EH (cell line): ENCODE measurements at regions not wholly inside any gene's neighbourhood (a gene's known extent, or its start where the extent isn't known, plus 50 kb on each side); places are given as distances from the start of the nearest gene placed in this dataset.
"Not testable (repeated sequence)": the region's sequence is repeated elsewhere in the genome, so short reads cannot be mapped to it uniquely, and the experiment has no call there.

Experiments
- DNase-seq: peaks from one replicate; pipeline ENCODE4 v3.0.0-alpha.2; 2015; ENCODE audit warnings: low read depth

- peak; percentile 38 for DNase-seq
These were observed 56.3 kb upstream of the KRTAP5-11 start for GRCh38 chr11:71638801-71639519.

- DNase-seq: not testable (repeated sequence)
These were observed 56.8 kb upstream of the KRTAP5-11 start for GRCh38 chr11:71639520-71639849.

GRCh38 chr11:71639916-71640315 is 57.2 kb upstream of the KRTAP5-11 start:
- DNase-seq: not testable (repeated sequence)

DNA sequence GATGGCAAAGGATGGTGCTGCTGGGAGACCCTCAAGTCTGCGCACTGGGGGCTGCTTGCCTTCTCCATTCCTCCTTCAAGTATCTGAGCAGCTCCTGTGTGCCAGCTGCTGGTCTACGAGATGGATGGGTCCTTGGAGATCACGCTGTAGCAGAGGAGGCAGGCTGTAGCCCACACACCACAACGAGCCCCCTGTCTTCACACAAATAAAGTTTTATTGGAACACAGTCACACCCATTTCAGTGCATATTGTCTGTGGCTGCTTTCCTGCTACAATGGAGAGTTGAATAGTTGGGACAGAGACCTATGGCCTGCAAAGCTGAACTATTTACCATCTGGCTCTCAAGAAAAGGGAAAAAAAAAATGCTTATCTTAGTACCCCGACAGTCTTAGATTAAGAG is 64.4 kb upstream of the KRTAP5-11 start:
- DNase-seq: not testable (repeated sequence)

DNA sequence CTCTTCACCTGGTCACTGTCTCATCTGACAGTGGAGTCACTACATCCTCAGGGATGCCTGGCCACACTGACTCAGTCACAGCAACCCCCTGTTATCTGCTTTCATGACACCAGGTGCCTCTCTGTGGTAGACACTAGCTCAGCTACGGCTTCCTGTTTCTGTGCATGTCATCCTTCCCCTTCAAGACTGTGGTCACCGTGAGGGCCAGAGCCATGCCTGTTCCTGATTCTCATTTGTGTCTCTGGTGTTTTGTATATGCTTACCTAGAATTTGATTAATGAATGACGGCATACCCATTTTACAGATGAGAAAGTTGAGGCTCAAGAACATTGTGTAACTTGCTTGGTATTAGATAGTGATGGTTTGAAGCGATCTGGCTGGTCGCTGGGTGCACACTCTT is 70.3 kb upstream of the KRTAP5-11 start:
- DNase-seq: not testable (repeated sequence)

GRCh38 chr11:71654423-71654822 is 71.7 kb upstream of the KRTAP5-11 start:
- not testable (repeated sequence) for DNase-seq

DNA sequence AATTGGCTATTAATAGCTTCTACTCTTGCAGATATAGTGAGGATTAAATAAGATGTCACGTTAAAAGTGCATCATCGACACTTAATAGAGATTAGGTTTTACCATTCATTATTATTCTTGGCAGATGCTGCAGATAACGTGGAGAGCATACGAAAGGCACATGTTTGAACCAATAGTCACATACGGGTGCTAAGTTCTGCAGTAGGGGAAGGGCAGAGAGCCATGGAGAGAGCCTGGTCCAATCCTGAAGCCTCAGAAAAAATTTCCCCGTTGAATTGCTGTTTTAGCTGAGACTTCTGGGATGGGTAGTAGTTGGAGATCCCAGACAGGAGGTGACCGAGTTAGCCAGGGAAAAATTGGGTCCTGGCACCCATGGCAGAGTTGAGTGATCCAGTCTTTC is 72.4 kb upstream of the KRTAP5-11 start:
- DNase-seq: not testable (repeated sequence)

- peak; percentile 3 for DNase-seq
These were observed 73.8 kb upstream of the KRTAP5-11 start for GRCh38 chr11:71656513-71656912.

- DNase-seq: not testable (repeated sequence)
These were observed 82.3 kb upstream of the KRTAP5-11 start for GRCh38 chr11:71664941-71665340.

DNA sequence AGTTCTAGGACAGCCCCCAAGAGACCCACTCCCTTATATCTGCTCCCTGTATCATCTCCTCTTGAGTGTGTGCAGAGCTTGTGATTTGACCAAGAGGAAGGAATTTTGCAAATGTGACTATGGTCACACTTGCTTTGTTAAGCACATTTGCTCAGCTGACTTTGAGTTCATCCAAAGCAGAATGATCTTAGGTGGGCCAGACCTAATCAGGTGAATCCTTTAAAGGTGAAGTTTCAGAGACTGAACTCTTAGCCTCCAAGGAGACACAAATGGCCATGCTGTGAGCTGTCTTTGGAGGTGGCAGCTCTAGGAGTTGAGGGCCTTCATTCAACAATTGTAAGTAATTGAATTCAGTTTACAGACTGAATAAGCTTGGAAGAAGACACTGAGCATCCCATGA is 115.4 kb upstream of the KRTAP5-11 start:
- DNase-seq: not testable (repeated sequence)

DNA sequence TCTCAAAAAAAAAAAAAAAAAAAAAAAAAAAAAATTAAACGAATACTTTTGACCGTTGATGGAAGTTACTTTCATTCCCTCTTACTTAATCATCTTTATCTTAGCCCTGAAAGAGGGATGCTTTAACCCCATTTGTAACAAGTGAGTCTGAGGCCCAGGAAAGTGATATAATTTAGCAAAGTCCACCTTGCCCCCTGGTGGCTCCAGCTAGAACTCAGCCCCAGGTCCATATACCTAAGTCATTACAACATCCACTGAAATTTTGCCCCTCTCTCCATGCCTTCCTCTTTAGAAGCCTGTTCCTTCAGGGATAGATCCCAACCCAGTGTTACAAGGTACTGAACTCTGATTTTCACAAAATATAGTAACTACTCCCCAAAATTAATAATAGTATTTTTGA is 116.3 kb upstream of the KRTAP5-11 start:
- DNase-seq: peak; percentile 6

DNA sequence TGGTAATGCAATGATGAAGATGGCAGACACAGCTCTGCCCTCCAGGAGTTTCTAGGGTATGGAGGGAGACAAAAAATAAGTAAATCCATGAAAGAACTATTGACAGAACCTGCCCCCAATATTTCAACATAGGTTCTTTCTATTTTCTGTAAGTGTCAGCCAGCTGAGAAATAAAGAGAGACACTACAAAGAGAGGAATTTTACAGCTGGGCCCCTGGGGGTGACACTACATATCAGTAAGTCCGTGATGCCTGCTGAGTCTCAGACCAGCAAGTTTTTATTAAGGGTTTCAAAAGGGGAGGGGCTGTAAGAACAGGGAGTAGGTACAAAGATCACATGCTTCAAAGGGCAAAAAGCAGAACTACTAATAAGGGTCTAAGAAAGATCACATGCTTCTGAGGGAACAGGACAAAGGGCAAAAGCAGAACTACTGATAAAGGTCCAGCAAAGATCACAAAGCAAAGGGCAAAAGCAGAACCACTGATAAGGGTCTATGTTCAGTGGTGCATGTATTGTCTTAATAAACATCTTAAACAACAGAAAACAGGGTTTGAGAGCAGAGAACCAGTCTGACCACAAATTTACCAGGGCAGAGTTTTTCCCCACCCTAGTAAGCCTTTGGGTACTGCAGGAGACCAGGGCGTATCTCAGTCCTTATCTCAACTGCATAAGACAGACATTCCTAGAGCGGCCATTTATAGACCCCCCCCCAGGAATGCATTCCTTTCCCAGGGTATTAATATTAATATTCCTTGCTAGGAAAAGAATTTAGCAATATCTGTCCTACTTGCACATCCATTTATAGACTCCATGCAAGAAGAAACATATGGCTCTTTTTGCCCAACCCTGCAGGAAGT is 119.0 kb upstream of the KRTAP5-11 start:
- DNase-seq: not testable (repeated sequence)

GRCh38 chr11:71705086-71705737 is 122.5 kb upstream of the KRTAP5-11 start:
- not testable (repeated sequence) for DNase-seq

DNA sequence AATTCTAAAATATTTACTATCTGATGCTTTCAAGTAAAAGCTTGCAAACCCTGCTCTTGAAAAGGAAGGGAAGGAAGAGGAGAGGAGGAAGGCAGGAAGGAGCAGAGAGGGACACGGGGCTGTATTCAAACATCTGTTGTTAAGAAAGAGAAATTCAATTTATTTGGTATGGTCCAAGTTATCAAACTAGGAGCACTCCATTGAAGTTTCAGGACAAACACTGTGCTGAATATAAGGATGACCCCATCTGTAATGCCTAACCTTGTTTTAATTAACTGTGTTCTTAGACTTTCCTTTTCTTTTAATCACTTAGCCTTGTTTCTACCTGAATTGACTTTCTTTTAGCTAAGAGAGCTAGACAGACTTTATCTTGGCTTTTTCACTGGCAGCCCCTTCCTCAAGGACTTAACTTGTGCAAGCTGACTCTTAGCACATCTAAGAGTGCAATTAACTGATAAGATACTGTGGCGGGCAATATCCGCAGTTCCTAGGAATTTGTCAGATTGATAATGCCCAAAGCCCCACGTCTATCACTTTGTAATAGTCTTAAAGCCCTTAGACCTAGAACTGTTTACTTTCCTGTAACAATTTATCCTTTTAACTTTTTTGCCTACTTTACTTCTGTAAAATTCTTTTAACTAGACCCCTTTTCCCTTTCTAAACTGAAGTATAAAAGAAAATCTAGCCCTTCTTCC is 123.2 kb upstream of the KRTAP5-11 start:
- not testable (repeated sequence) for DNase-seq

DNA sequence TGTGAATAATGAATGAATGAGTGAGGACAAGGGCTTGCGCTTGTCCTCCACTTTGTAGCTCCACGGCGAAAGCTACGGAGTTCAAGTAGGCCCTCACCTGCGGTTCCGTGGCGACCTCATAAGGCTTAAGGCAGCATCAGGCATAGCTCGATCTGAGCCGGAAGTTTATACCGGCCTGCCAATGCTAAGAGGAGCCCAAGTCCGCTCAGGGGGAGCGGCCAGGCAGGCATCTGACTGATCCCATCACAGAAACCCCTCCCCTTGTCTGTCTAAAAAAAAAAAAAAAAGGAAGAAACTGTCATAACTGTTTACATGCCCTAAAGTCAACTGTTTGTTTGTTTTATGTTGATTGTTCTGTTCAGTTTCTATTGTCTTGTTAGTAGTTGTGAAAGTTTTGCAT is 124.4 kb upstream of the KRTAP5-11 start:
- not testable (repeated sequence) for DNase-seq

- DNase-seq: not testable (repeated sequence)
These were observed 123.5 kb upstream of the DEFB108B start for GRCh38 chr11:71709541-71709940.

- DNase-seq: not testable (repeated sequence)
These were observed 122.8 kb upstream of the DEFB108B start for GRCh38 chr11:71710171-71710671.

- DNase-seq: not testable (repeated sequence)
These were observed 122.2 kb upstream of the DEFB108B start for GRCh38 chr11:71710701-71711385.

DNA sequence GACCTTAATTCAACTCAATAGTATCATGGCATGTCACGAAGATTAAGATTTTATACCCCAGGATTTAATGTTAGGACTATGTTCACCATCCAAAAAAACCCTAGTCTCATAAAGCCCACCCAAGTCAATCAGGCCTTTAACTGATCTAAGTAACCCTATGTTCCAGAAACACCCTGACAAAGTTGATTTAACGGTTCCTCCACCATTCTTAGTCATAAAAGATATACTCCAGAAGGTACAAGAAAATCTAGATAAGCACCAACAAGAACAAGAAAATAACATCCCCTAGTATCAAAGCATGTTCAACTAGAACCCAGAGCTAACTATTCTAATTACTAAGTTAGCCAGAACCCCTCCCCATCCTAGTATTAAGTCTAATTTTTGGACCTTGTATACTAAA is 120.7 kb upstream of the DEFB108B start:
- DNase-seq: not testable (repeated sequence)

DNA sequence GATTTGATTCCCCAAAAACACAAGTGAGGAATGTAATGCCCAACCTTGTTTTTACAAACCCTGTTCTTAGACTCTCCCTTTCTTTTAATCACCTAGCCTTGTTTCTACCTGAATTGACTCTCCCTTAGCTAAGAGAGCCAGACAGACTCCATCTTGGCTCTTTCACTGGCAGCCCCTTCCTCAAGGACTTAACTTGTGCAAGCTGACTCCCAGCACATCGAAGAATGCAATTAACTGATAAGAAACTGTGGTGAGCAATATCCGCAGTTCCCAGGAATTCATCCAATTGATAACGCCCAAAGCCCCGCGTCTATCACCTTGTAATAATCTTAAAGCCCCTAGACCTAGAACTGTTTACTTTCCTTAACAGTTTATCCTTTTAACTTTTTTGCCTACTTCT is 120.2 kb upstream of the DEFB108B start:
- DNase-seq: not testable (repeated sequence)

GRCh38 chr11:71714510-71714909 is 118.5 kb upstream of the DEFB108B start:
- DNase-seq: not testable (repeated sequence)
